HG02938 (cell line): ENCODE measurements at regions not wholly inside any gene's neighbourhood (a gene's known extent, or its start where the extent isn't known, plus 50 kb on each side); places are given as distances from the start of the nearest gene placed in this dataset.

Source experiments
- ATAC-seq: cut with Tn5 transposase; IDR thresholded peaks from one replicate; pipeline ENCODE4 v1.9.1; 2021; ENCODE audit warnings: mild to moderate bottlenecking, moderate library complexity; ENCODE audit not compliant: unreplicated experiment

DNA sequence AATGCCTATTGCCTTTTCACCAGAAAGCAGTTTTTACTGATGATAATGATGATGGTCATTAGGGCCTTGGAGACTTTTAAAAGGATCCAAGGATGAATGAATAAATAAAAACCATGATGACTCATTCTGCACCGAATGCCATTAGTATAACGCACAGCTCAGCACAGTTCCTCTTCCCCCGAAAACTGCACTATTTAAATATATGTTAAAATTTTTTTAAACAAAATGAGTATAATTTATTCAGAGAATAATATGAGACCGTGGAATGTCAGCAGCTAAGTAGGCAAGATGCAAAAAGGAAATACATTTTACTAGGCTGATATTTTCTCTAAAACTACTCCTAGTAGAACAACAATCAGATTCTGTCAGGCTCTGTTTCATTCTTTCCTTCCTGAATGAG is 83.4 kb upstream of the NANOGP8 start:
- no peak for ATAC-seq

DNA sequence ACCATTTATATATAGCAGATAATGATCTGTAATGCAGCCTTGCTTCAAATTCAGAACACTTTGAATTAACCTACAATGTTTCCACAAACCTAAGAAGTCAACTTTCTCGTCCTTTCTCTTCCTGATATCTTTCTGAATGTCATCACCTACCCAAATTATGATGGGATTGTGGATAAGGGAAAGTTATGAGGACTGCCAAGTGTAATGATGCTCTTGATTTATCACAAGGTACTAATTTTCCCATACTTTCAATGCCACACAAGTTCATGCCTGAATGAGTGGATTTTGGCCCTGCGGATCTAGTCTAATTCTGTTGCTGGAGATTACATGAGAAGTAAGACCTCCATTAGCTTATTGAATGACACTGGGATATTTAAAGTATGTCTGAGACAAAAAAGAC is 82.6 kb upstream of the NANOGP8 start:
- ATAC-seq, result no peak

DNA sequence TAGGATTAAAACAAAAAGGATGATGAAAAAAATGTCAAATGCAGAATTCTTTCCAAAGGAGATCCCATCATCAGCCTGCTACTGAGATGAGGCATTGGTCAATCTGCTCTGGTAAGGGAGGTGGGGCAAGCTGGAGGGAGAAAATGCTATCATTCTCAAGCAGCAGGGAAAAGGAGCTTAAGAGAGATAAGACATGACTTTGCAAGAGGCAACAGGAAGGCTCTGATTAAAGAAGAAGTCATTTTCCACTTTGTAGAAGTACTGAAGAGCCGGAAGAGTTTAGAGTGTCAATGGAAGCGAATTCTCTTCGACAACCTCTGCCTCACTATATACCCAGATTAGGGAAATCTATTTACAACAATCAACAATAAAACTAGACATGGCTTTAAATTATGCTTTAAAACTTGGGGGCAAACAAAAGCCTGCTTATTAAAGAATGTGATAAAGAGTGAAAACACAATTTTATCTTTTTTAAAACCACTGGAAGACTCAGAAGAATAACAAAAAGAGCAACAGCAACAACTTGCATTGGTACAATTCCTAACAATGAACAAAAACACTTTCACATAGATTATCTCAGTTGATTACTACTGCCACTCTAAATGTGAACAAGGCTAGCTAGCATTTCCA is 81.8 kb upstream of the NANOGP8 start:
- no peak for ATAC-seq

DNA sequence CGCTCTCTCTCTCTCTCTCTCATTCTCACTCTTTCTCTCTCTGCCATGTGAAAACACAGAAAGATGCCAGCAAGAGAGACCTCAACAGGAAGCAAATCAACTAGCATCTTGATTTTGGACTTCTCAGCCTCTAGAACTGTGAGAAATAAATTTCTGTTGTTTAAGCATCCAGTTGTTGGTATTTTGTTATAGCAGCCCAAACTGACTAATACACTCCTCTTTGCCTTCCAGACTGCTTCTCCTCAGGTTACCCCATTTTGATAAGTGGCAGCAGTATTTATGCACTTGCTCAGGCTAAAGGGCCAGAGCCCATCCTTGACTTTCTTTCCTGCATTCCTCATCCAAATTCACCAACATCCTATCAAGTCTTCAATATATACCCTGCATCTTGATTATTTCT is 76.6 kb upstream of the NANOGP8 start:
- ATAC-seq, result no peak

DNA sequence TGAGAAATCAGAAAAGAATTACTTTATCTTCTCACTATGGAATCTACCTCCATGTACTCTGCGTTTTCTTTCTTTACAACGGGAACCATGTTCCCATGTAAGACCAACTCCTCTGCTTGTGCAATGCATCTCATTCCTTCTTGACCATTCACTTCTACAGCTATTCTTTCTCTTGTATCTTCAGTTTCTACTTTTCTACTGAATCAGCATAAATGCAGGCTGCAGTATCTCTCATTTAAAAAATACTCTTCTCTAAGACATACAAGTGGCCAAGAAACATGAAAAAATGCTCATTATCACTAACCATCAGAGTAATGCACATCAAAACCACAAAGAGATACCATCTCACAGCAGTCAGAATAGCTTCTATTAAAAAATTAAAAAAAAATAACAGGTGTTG is 74.1 kb upstream of the NANOGP8 start:
- ATAC-seq, result no peak

DNA sequence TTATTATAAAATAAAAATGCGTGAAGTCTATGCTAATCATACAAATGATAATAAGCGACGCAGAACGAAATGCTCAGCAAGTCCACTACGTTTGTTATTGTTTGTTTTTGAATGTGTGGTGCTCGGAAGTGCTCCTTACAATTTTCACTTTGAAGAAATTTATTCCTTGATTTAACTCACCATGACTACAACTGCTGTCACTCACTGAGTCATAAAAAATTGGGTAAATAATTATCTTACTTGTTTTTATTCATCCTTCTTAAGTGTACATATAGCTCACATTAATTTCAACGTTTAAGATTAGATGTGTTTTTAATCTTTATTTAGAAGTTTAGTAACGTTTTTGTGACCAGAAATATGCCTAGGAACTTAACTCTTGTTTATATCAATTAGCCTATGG is 66.7 kb upstream of the NANOGP8 start:
- ATAC-seq, result no peak

DNA sequence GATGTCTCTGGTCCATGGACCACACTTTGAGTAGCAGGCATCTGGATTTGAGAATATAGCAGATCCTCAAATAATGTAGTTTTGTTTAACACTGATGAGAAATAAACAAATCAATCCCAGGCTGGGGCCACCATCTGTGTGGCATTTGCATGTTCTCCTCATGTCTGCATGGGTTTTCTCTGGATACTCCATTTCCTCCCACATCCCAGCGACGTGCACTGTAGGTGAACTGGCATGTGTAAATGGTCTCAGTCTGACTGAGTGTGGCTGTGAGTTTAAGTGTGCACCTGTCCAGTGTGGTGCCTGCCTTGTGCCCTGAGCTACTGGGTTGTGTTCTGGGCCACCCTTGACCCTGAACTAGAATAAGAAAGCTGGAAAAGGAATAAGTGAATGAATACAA is 66.3 kb upstream of the NANOGP8 start:
- ATAC-seq, result no peak

DNA sequence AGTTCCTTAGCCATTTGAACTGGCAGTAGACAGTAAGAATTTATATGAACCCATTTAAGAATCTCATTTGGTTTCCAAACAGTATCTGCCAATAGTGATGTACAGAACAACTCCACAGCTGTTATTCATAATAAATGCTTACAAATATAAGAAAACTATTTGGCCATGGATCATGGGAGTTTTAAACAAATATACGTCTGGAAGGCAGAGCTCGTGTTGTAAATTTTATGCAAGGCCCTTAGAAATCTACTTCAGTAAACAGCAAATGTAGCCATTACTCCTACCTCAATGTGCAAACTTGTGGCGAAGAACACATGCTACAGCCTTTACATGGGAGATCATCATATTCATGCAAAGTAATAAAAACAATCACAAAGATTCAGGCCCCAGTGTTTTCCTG is 65.3 kb upstream of the NANOGP8 start:
- no peak for ATAC-seq

DNA sequence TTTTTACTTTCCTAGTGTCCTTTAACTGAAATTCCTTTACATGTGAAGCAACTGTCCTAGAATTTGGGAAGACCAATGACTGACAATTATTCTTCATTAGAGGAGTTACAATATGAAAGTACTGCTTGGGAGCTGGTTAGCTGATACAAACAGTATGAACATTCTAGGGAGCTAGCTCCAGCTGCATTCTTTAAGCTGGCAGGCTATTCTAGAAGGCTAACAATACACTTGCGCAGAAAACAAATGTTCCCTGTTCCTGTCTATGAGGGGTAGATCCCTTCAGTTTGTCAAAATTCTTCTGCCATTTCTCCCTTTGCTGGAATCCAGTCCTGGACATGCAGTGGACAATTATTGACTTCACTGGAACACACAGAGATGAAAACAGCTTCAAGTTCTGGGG is 60.2 kb upstream of the NANOGP8 start:
- no peak for ATAC-seq

DNA sequence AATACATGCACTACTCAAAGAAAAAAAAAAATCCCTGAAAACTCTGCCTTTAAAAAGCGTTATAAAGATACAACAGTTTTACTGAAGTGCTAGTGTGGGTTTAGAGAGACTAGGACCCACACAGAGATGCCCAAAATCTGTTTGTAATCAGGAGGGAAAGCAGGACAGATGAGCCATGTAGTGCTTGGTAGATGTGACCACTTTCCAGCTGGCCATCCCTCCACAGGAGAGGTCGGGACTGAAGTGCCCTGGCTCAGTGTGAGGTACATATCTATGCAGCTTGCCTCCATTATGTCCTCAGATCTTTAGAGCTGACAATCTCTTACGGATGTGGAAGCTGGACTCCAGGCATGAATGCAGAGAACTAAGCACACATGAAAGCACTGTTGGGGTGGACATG is 57.5 kb upstream of the NANOGP8 start:
- no peak for ATAC-seq

DNA sequence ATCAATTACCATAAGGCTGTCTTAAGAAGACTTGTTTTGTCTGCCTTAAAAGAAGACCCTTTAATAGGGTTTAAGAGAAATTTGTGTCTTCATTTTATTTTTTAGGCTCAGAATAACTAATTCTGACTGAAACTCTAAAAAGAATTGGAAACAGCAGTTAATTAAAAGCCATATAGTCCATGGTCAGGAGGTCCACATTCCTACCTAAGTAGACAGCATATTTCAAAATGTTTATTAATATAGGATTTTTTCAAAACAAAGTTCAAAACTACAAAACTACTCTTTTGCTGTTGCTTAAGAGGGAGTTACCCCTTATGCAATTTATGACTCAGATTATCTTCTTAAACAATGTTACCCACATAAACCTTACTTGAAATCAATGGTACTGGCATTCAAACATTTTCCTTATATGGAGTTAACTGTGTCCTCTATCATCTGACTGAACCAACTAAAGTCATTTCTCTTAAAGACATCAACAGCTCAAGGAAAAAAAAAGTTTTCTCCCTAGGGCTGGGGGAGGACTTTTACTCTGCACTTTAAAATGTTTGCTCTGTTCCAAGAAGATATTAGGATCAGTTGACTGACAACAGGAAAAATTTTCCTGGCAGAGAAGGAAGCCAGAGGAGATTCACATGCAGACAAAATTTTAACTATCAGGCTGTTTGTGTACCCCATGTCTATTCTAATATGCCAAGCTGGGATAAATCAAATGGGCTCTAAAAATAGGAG is 56.8 kb upstream of the NANOGP8 start:
- no peak for ATAC-seq

DNA sequence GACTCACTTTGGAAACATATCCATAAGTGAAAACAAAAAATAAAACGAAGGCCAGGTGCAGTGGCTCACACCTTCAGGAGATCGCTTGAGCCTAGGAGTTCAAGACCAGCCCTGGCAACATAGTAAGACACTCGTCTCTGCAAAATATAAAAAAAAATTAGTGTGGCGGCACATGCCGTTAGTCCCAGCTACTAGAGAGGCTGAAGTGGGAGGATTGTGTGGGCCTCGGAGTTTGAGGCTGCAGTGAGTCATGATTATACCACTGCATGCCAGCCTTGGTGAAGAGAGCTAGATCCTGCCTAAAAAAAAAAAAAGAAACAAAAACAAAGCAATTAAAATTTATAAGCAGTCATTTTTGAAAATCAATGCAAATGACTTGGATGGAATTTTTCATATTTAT is 54.7 kb upstream of the NANOGP8 start:
- no peak for ATAC-seq

DNA sequence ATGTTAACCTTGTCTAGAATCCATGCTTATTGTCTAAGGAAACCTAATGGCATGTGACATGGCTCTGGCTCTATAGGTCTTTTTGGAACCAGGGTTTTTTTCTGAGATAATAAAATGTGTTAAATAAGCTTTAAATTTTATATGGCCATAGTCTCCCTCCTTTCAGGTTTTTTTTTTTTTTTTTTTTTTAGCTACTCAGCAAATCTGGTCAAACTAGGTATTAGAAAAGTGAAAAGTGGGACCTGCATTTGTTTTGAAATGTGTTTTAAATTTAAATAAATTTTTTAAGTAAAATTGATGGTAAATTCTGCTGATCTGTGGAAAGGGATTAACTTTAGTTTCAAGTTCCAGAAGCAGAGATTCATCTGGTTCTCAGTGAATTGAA is 52.1 kb upstream of the NANOGP8 start:
- no peak for ATAC-seq

DNA sequence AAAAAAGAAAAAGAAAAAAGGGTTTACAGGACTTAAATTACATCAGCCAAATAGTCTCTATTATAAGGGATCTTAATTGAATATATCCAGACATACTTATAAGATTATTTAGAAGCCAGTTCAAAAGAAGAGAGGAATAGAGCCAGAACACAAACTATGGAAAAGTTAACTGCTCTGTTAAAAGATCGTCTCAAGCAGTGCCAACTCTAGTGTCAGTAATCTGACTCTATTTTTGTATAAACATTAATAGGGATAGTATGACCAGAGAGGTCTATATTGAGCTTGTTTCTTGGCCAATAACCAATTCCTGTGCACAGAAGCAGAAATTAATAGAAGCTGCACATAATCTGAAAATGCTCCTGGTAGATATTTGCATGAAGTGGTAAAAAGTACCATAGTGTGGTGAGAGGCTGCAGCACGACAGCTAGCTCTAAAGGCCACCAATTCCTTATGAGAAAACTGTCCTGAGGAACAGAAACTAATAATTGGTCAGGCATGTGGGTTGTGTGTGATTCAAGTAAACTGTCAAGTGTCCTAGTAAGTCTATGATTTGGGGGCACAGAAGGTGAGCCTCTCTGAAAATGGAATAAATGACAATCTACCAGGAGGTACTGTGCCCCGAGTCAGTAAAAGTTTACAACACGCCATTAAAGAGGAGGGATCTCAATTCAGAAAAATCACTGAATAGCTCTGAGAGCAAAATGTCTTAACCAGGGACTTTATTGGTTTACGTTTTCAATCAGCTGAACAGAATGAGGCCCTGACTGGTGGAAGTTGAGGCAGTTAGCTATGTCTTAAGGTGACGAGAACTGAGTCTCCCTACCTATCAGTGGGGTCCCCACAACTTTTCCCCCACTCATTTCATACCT is 51.5 kb upstream of the NANOGP8 start:
- ATAC-seq, result peak; percentile 98
